Natural killer cell (primary cell): ENCODE measurements at regions not wholly inside any gene's neighbourhood (a gene's known extent, or its start where the extent isn't known, plus 50 kb on each side); places are given as distances from the start of the nearest gene placed in this dataset.
A peak's percentile ranks its signal among the peaks of the same experiment; 100 is the strongest.

Source experiments
- ATAC-seq, 3 donors: fragments of 150-1000 bp in 2 of 3; fragments of 200-7000 bp in 1 of 3; cut with Tn5 transposase; 1 replicate in 1 of 3; 2 replicates in 2 of 3; pipeline ENCODE4 v1.10.0; 2021; ENCODE audit warnings: mild to moderate bottlenecking in 2 of 3, moderate library complexity in 2 of 3
- DNase-seq, 2 donors: peaks; one replicate each; pipeline versions ENCODE4 v3.0.0 to v3.0.0-alpha.2; 2013 to 2021; ENCODE audit warnings: mixed read lengths in 1 of 2
- H3K27ac ChIP-seq: one replicate; pipeline ENCODE4 v1.5.1; 2013; ENCODE audit warnings: mild to moderate bottlenecking, low read length
- H3K27me3 ChIP-seq: one replicate; pipeline ENCODE4 v1.6.1; 2013; ENCODE audit warnings: low read length; ENCODE audit not compliant: control insufficient read depth, insufficient read depth
- H3K36me3 ChIP-seq: one replicate; pipeline ENCODE4 v1.6.1; 2013; ENCODE audit warnings: low read length; ENCODE audit not compliant: control insufficient read depth, insufficient read depth
- H3K4me1 ChIP-seq: one replicate; pipeline ENCODE4 v1.6.1; 2013; ENCODE audit warnings: low read length; ENCODE audit not compliant: control insufficient read depth, insufficient read depth
- H3K4me3 ChIP-seq: one replicate; pipeline ENCODE4 v1.5.1; 2013; ENCODE audit warnings: low read length
- H3K9me3 ChIP-seq: one replicate; pipeline ENCODE4 v1.6.1; 2013; ENCODE audit warnings: low read length; ENCODE audit not compliant: control insufficient read depth, insufficient read depth
- H3K27ac Mint-ChIP-seq, 2 donors: one replicate each; pipeline ENCODE4 v1.8.0; 2022; ENCODE audit warnings: mild to moderate bottlenecking in 2 of 2, mixed read lengths in 2 of 2, moderate library complexity in 1 of 2
- H3K27me3 Mint-ChIP-seq, 2 donors: one replicate each; pipeline ENCODE4 v1.8.0; 2022; ENCODE audit warnings: low read depth in 2 of 2, mixed read lengths in 2 of 2
- H3K36me3 Mint-ChIP-seq: one replicate; pipeline ENCODE4 v1.8.0; 2022; ENCODE audit warnings: mixed read lengths
- H3K4me1 Mint-ChIP-seq, 2 donors: one replicate each; pipeline ENCODE4 v1.8.0; 2022; ENCODE audit warnings: mixed read lengths in 2 of 2
- H3K4me3 Mint-ChIP-seq: one replicate; pipeline ENCODE4 v1.8.0; 2022; ENCODE audit warnings: mild to moderate bottlenecking, moderate library complexity, mixed read lengths
- H3K9me3 Mint-ChIP-seq, 2 donors: one replicate each; pipeline ENCODE4 v1.8.0; 2022; ENCODE audit warnings: mixed read lengths in 2 of 2
- WGBS: methylation state at CpG from one replicate; pipeline ENCODE4 v1.1.7; 2013; ENCODE audit warnings: missing lambda C conversion rate; ENCODE audit not compliant: insufficient coverage; 5-methylcytosine and 5-hydroxymethylcytosine counted together
- intact Hi-C: fragments of 100-400 bp; cut with micrococcal nuclease; formaldehyde crosslinking; loops from one replicate; pipeline ENCODE4 v1.14.2; 2022
- TF ChIP-seq, protein P1 (sequence below): fragments of 200-600 bp; IDR thresholded peaks from one replicate; pipeline ENCODE4 v1.8.0; 2022; ENCODE audit warnings: antibody characterized with exemption

DNA sequence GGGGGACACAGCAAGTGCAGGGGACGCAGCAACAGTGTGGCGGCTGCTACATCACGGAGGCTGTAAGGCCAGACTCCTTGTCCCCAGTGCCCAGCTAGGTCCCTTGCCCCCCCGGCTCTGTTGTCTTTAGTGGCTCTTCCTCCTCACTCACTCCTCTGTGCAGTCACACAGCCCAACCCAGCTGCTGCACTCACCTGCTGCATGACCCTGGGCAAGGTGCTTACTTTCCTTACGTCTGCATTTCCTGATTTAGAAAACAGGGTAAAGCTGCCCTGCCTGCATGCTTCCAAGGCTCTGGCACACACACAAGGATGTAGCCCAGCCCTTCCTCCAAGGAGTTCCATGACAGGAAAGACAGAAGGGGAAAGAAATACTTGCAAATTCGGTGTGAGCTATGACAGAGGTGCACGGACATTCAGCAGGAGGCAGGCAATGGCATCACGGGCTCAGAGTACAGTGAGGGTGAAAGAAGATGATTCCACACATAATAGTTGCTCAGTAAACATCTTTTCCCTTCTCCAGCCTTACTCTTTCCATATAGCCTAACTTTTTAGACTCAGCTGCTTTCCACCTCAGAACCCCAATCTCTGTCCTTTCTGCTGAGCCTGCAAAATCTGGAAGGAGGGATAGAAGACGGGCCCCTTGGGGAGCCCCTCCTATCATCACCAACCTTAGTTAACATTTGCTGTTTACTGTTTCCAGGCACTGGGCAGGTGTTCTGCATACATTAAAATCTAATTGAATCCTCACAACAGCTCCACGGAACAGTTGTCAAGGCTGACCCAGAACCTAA, 150.9 kb downstream of the MRM1 start:
- H3K27me3 Mint-ChIP-seq: peaks cover 0 to 8% of the 10 kb centered on the region in 2 donors
- TF ChIP-seq, protein P1, sequence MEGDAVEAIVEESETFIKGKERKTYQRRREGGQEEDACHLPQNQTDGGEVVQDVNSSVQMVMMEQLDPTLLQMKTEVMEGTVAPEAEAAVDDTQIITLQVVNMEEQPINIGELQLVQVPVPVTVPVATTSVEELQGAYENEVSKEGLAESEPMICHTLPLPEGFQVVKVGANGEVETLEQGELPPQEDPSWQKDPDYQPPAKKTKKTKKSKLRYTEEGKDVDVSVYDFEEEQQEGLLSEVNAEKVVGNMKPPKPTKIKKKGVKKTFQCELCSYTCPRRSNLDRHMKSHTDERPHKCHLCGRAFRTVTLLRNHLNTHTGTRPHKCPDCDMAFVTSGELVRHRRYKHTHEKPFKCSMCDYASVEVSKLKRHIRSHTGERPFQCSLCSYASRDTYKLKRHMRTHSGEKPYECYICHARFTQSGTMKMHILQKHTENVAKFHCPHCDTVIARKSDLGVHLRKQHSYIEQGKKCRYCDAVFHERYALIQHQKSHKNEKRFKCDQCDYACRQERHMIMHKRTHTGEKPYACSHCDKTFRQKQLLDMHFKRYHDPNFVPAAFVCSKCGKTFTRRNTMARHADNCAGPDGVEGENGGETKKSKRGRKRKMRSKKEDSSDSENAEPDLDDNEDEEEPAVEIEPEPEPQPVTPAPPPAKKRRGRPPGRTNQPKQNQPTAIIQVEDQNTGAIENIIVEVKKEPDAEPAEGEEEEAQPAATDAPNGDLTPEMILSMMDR: no peak

DNA sequence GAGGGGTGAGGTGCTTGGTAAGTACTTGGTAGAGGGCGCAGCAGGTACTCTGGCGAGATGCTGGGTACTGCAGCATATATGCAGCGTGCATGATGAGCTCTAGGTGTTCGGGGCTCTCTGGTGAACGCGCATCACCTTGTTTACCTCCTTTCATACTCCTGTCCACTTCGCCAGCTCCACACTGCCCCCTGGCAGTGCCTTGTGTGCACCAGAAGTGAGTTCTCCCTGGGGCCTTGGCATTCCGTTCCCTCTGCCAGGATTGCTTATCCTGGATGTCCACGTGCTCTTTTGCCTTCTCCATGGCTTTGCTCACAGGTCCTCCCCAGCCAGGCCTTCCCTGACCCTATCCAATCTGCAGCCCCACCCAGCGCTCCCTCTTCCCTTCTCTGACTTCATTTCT, 154.2 kb downstream of the MRM1 start:
- DNase-seq (peak; percentile 36 to 64), ATAC-seq (peak in 1 of 3 donors; percentile 69)
- intact Hi-C loops: loop anchor here (1.0 kb wide), 1 partner anchor 126 kb away; no protein-coding TSS in a partner anchor
- Histone ChIP-seq H3K36me3 (no peaks in the 10 kb centered on the region), H3K27me3 (peaks cover 2% of the 10 kb centered on the region), H3K27ac (no peak overlapping the region), H3K9me3 (no peaks in the 10 kb centered on the region), H3K4me3 (no peak overlapping the region), H3K4me1 (no peaks in the 10 kb centered on the region)
- 65% methylated on average over 10 of the region's 10 CpGs for WGBS
- Mint-ChIP-seq H3K4me1 (no peaks in the 10 kb centered on the region), H3K27ac (no peak overlapping the region), H3K9me3 (no peaks in the 10 kb centered on the region), H3K27me3 (peaks cover 0 to 3% of the 10 kb centered on the region in 2 donors), H3K4me3 (no peak overlapping the region), H3K36me3 (no peaks in the 10 kb centered on the region)
- TF ChIP-seq, protein P1: peak; percentile 37

More for the DNA sequence above, 150.9 kb downstream of the MRM1 start:
- H3K4me1 ChIP-seq: no peaks in the 10 kb centered on the region
- H3K27ac ChIP-seq: no peak overlapping the region
- no peaks in the 10 kb centered on the region for H3K9me3 ChIP-seq
- no peak overlapping the region for H3K4me3 Mint-ChIP-seq
- H3K4me3 ChIP-seq: no peak overlapping the region
- no peaks in the 10 kb centered on the region for H3K36me3 ChIP-seq
- no peaks in the 10 kb centered on the region for H3K4me1 Mint-ChIP-seq
- peaks cover 2% of the 10 kb centered on the region for H3K27me3 ChIP-seq
- 74% methylated on average over 10 of the region's 10 CpGs for WGBS
- ATAC-seq (no peak), DNase-seq (no peak)
- H3K36me3 Mint-ChIP-seq: no peaks in the 10 kb centered on the region
- H3K9me3 Mint-ChIP-seq: no peaks in the 10 kb centered on the region
- intact Hi-C loops: no loop called here
- no peak overlapping the region for H3K27ac Mint-ChIP-seq

DNA sequence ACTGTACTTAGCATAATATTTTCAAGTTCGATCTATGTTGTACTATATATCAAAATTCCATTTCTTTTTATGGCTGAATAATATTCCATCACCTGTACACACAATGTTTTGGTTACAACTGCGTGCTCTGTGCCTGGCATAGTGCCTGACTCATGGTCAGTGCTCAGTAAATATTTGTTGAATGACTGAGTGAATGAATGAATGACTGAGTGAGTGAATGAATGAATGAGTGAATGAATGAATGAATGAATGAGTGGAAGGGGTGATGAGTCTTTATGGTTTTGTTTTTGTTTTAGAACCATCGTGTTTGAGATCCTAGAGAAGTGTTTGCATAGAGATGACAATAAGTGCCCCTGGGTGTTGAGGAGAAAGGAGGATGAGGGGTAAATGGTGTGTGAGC, 155.3 kb downstream of the MRM1 start:
- Mint-ChIP-seq H3K27me3 (peaks cover 0 to 3% of the 10 kb centered on the region in 2 donors), H3K27ac (no peak overlapping the region), H3K4me1 (no peaks in the 10 kb centered on the region), H3K4me3 (no peak overlapping the region), H3K36me3 (no peaks in the 10 kb centered on the region), H3K9me3 (no peaks in the 10 kb centered on the region)
- intact Hi-C loops: no loop called here
- no peak for ATAC-seq
- 95% methylated on average over 3 of the region's 3 CpGs for WGBS
- H3K4me3 ChIP-seq: no peak overlapping the region
- TF ChIP-seq, protein P1: no peak
- no peaks in the 10 kb centered on the region for H3K36me3 ChIP-seq
- H3K4me1 ChIP-seq: no peaks in the 10 kb centered on the region
- H3K27ac ChIP-seq: no peak overlapping the region
- H3K27me3 ChIP-seq: peaks cover 2% of the 10 kb centered on the region
- no peaks in the 10 kb centered on the region for H3K9me3 ChIP-seq
- DNase-seq: no peak

DNA sequence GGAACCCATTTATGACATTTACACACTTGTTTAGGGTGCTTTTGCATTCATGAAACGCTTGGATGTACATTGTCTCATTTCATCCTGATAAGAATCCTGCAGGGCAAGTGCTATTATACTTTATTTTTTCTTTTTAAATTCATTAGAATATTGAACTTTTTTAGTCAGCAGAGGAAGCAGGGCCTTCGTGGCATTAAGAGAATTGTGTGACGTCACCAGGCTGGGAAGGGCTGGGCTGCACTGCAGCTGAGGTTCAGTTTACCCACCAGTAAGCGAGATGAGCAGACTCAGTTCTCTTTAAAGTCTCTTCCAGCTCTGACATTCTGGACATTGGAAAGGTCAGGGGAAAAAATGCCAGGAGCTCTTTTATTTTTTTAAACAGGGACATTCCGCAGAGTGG, 159.0 kb downstream of the MRM1 start:
- H3K9me3 ChIP-seq: no peaks in the 10 kb centered on the region
- H3K36me3 ChIP-seq: no peaks in the 10 kb centered on the region
- peaks cover 0 to 3% of the 10 kb centered on the region in 2 donors for H3K27me3 Mint-ChIP-seq
- ATAC-seq: no peak
- no peak overlapping the region for H3K27ac Mint-ChIP-seq
- no peaks in the 10 kb centered on the region for H3K36me3 Mint-ChIP-seq
- peaks cover 0 to 5% of the 10 kb centered on the region in 2 donors for H3K4me1 Mint-ChIP-seq
- intact Hi-C loops: no loop called here
- 79% methylated on average over 5 of the region's 5 CpGs for WGBS
- H3K27ac ChIP-seq: no peak overlapping the region
- no peak overlapping the region for H3K4me3 Mint-ChIP-seq
- H3K9me3 Mint-ChIP-seq: no peaks in the 10 kb centered on the region
- DNase-seq: no peak
- no peaks in the 10 kb centered on the region for H3K27me3 ChIP-seq
- TF ChIP-seq, protein P1: no peak
- H3K4me1 ChIP-seq: peaks cover 5% of the 10 kb centered on the region
- H3K4me3 ChIP-seq: no peak overlapping the region
